Stimulated activated CD4-positive, alpha-beta T cell treated with anti-CD3 and anti-CD28 coated beads, Interleukin-2, amount 100 ng/mL, for 24 hours (primary cell): ENCODE measurements at regions not wholly inside any gene's neighbourhood (a gene's known extent, or its start where the extent isn't known, plus 50 kb on each side); places are given as distances from the start of the nearest gene placed in this dataset.
"Not testable (repeated sequence)": the region's sequence is repeated elsewhere in the genome, so short reads cannot be mapped to it uniquely, and the experiment has no call there.

Source experiments
- DNase-seq, 2 donors: peaks; one replicate each; pipeline ENCODE4 v3.0.0-alpha.2; 2020

DNA sequence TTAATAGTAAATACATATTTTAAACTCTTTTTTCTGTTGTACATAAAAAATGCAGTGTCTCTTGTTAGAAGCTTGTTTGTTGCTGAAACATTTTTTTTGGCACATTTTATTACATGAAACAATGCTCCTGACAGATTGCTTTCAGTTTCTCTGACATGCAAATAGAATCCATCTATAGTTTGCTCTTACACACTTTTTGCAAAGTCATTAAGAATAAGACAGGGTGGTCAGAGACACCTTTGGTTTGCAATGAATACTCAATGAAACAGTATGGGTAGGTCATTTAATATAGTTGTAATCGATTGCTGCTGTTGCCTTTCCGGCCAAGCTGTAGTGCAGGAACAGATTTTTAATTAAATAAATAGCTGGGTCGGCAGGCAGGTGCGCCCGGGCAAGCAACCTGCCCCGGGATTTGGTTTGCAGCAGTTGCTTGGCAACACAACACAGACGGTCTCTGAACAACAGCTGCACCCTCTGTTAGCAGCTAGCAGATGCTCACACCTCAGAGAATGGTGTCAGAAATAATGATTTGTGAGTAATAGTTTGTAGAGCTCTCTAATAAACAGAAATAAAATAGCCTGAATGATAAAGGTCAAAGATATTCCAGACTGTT, 115.7 kb upstream of the CACNA2D1 start:
- DNase-seq, result no peak

DNA sequence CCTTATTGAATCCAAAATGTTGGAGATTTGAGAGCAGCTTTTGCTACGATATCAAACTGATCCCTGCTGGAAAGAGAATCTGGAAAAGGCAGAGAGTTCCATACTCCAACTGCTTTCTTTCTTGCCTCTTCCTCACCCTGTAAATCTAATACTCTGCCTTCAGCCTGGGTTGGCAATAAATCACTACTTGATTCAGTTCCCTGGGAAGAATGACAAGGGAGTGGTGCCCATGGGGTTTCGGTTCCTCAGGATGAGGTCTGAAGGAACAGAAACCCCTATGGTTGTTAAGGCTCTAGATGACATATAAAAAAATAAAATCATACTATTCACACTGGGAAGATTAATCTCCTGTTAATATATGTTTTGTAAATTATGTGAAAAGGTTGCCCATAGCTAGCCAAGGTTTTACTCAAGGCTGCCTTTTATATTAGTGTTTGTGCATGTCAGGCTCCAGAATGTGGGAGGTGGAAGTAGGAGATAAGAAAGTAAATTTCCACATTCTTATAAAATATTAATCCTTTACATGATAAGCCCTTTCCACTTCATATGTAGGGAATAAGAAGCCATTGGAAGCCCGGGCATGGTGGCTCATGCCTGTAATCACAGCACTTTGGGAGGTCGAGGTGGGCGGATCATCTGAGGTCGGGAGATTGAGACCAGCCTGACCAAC, 106.2 kb upstream of the CACNA2D1 start:
- no peak for DNase-seq

DNA sequence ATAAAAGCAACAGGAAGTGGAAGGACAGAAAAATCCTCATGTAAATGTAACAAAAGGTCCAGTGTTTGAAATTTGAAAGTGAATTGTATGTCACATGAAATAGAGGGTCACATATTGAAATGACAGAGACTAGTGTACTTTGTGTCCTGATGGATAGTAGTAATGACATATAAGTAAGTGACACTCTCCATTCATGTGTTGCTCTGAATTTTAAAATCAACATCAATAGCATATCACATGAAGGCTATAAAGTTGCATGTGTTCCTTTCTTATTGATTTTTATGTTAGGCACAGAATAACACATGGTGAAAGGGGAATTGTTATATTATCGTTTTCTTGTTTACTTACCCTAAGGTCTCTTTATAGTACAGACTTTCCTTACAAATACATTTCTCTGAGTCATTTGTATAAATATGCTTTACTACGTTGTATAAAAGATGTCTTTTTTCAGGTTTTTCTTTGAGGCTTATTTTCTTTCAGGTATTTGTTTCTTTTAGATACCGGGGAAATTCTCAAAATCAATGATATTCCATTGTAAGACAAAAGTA, 104.6 kb upstream of the CACNA2D1 start:
- DNase-seq, result no peak

DNA sequence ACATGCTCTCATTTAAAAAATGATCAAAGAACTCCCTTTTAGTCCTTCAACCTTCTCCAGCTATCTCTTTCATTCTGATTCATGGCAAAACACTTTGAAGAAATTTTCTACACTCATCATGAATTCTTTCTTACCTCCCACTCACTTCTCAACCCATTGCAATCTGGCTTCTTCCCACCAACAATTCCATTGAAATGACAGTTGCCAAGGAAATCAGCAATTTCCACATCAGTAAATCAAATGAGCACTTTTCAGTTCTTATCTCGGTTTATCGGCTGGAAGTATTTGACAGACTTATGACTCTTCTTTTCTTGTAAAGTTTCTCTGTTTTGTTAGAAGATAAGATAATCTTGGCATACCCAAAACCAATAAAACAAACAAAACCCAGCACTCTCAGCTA, 99.1 kb upstream of the CACNA2D1 start:
- DNase-seq, result no peak

DNA sequence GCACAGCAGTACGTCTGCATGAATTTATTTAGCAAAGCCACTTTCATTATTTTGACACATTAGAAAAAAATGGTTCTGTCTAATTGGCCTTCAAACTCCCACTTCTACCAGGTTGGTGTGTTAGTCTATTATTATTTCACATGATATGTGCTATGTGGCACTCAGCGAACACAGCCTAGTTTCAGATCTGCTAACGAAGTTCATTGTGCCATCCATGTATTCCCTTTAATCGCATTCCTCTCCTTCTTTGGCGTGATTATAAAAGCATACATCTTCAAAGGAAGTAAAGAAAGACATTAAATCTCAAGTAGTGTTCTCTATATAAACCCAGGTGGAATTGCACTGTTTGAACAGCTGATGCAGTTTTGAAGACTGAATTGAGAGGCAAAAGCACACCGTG, 96.4 kb upstream of the CACNA2D1 start:
- DNase-seq, result no peak

DNA sequence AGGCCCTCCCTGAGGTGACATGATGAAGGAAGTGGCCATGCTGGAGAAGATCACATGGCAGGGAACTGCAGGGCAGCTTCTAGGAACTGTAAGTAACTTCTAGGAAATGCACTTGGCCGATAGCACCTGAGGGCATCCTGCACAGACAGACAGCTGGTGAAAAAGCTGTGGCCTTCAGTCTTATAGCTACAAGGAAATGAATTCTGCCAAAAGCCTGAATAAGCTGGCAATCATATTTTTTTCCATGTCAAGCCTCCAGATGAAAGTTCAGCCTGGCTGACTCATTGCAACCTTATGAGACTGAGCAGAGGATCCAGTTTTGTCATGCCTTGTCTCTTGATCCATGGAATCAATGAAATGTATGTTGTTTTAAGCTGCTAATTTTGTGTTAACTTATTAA, 91.1 kb upstream of the CACNA2D1 start:
- no peak for DNase-seq

DNA sequence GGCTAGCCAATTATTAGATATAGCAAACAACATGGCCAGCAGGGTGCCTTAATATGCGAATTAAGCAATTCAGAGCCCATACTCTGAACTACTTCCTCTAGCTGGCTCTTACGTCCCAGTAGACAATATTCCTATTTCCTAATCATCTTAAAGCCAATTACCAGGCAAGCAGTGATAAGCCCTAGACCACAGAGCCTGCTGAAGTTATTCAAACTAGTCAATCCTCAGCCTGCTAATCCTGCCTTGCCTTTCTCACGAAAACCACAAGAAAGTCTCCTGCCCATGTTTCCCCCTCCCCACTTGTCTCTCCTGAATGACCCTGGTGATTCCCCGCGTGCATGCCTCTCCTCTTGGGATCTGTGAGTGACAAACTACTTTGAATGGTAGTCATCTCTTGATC, 86.8 kb upstream of the CACNA2D1 start:
- DNase-seq, result no peak

DNA sequence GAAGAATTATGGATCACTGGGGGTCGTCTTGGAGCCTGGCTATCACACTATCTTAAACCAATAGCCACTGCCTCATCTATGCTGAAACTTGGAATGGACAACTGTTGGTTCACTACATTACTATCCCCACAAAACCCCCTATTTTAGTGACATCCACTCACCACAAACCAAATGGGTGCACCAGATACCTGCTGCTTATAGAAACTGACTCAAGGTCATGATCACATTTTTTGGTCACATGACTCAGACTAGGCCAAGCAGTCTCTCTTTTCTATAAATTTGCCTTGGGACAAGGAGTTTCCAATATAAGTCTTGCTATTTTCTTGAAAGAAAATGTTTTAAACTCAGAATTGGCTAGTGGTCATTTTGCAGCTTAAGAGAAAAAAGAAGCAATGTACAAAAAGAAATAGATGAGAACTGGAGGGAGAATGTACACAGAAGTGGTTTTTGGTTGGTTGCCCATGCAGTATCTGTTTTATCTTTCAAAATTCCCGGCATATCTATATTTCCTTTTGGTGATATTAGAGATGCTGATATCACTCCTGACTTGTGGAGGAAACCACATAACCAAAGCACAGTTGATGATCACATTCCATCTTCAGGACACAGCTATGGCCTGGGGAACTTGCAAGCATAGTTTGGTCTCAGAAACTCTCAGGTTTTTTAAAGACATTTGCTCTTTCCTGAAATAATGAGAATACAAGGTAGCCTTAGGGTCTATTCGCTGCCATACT, 85.2 kb upstream of the CACNA2D1 start:
- no peak for DNase-seq

DNA sequence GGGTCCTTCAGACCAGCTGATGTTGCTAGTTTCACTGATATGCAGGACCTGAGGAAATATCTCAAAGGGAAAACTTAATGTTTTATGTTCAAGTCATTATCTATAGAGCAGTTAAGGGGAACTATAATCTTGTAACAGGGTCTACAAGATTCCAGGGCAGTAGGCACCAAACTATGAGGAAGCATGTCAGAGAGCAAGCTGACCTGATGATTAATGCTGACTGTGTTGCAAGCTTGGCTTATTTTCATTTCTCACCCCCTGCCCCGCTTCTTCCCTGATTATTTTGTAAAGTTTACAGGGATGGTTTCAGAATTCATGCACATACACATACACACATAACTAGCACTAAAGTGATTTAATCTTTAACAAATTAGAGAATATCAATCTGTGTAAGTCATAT, 84.3 kb upstream of the CACNA2D1 start:
- DNase-seq, result no peak

DNA sequence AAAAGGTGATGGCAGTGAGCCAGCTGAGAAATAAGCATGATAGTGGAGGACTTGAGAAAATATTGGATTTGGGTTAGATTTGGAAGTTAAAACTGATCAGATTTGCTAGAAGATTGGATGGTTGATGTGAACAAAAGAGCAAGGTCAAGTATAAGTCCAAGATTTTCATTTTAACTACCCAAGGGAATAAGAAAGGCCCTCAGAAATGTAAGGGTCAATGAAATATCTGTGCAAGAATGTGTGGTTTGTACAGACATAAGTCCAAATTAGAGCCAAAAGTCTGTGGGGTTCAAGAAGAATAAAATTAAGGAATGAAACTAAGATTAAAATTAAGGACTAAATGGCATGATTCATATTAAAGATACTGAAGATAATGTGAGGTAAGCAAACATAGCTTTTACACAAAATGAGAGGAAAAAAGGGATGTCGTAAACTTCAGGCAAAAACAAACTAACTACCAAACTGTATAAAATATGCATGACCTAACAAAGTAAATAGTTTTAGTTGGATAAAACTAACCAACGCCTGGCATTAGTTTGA, 78.4 kb upstream of the CACNA2D1 start:
- no peak for DNase-seq

DNA sequence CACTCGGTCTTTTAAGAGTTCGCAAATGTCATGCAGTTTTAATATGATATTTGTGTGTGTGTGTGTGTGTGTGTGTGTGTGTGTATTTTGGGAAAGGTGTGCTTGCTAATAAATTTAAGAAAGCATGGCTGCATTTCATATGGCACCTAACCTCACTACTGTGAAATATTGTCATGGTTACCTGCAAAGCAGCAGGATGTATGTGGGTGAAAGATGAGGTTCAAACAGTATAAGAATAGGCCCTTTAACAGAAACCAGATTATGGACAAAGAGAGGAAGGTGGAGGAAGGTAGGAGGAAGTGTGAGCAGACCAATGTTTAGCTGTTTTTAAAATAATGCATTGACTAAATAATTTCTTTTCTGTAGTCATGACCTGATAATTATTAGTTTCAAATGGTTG, 73.5 kb upstream of the CACNA2D1 start:
- no peak for DNase-seq

DNA sequence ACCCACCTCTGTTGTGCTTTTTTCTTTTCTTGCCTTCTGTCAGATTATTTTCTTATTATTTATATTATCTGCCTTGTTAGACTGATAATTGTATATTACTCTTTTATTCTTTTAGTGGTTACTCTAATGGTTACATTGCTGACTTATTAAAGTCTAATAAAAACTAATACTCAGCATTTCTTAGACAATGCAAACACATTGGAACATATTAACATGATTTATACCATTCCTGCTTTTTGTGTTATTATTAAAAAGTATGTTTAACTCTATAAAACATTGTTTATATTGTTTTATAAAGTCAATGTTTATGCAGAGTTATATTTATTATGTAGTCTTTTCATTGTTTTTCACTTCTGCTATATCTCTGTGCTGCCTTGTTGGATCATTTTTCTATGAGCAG, 68.0 kb upstream of the CACNA2D1 start:
- no peak for DNase-seq

DNA sequence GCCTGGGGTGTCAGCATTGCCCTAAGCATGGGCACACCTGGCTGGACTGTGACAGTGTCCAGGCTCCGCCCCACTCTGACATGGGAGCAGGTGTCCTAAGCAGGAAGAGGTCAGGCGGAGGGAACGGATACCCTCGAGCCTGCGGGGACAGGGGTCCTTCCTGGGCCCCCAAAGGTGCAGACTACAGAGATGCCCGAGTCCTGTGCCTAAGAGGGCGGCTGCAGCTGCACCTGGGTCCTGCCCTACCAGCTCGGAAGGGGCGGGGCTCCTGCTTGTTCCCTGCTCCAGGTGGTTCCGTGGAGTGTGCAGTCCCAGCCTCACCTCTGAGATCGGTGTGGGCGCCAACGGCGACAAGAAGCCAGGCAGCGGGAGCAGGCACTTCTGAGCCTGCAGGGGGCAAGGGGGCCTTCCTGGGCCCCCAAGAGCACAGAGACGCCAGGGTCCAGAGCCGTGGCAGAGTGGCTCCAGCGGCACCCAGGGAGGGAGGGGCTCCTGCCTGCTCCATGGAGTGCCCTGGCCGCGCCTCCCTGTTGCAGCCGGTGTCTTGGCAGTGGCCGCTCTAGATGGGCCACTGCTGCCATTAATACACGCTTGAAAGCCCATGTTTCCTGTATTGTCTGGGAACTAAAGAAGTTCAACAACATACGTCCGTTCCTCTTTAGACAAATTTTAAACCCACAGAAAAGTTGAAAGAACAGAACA, 64.5 kb upstream of the CACNA2D1 start:
- DNase-seq, result no peak

DNA sequence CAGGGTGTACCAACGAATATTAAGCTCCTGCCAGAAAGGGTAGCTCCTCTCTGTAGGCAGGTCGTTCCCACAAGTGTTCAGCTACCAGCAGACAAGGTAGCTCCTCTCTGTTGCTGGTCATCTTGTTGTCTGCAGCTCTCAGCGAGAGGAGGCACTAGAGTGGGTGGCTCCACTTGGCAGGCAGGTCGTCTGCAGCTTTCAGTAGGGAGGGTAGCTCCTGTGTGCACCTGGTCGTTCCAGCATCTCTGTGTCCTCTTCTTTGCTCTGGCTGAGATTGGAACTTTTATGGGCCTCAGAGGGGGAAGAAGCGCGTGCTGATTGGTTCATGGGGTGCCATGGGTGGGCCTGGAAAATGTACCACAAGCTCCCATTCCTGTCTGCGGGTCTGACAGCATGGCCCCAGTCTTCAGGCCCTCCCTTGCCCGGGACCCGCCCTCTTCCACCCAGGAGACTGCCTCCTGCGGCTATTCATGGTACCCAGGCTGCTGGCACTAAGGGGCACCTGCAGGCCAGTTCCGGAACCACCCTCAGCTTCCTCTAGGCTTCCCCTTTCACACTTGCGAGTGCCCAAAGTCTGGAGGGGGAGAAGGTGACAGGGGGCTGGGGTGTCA, 63.9 kb upstream of the CACNA2D1 start:
- no peak for DNase-seq

DNA sequence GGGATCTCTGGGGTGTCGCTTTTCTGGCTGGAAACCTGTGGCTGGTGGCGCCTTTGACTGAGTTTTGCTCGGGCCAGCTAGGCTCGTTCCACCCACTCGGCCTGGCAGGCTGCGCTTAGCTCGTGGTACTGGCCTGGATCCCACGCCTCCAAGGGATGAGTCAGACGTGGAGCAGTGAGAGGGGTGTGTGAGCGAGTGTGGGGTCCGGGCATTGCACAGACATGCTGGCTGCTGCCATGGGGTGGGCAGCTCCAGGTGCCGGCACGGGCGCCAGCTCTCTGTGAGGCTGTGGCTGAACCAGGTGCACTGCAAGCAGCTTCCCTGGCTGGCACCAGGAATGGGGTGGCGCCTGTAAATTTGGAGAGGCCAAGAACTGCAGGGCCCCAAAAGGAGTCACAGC, 63.1 kb upstream of the CACNA2D1 start:
- DNase-seq, result no peak

DNA sequence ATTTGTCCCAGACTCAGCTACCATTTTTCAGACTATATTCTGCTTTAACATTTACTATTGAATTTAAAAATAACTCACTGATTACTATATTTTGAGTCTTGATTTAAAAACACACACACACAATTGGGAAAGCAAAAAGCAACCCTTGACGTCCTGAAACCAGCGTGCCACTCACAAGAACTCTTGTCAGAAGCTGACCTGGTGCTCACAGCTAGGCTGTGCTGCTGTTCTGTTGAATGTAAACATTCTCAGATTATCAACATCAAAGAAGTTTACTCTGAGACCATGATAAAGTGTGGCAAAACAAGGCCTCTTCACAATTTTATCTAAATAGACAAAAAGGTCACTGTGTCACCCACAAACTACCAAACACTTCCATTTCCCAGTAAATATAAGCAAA, 62.6 kb upstream of the CACNA2D1 start:
- DNase-seq, result no peak

DNA sequence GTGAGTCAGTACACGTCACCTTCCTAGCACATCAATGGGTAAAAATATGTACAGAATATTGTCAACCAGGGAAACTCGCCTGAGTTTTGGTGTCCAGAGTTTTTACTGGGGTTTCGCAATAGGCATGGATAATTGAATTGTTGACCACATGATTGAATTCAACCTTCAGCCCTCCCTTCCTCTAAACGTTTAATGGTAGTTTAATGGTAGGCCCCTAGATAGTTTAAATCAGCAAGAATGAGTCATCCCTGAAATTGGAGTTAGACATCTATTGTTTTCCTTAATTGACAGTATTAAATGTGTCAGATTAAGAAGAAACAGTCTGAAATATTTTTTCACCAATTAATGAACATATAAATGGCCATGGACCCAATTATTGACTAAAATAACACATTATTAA, 57.8 kb upstream of the CACNA2D1 start:
- DNase-seq, result no peak

DNA sequence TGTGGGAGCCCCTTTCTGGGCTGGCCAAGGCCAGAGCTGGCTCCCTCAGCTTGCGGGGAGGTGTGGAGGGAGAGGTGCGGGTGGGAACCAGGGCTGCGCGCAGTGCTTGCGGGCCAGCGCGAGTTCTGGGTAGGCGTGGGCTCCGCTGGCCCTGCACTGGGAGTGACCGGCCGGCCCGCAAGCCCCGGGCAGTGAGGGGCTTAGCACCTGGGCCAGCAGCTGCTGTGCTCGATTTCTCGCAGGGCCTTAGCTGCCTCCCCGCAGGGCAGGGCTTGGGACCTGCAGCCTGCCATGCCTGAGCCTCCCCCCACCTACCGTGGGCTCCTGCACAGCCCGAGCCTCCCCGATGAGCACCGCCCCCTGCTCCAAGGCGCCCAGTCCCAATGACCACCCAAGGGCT, 56.0 kb upstream of the CACNA2D1 start:
- DNase-seq, result not testable (repeated sequence)

DNA sequence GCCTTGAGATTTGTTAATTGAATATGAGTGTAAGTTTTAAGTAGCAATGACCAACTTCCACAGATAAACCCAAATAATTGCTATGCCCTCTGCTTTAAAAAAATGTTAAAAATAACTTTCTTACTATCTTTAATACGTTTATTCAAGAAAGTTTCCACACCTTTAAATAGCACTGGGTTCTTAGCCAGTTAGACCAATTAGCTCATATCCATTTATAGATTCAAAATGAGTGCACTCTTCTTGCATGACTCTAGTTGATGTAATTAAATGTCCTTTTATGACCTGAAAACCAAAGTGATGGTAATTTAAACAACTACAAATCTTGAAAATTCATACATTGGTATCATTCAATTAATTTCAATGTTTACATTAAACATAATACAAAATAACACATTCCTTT, 50.8 kb upstream of the CACNA2D1 start:
- DNase-seq, result no peak
